OCI-LY3 (cell line): ENCODE measurements at regions not wholly inside any gene's neighbourhood (a gene's known extent, or its start where the extent isn't known, plus 50 kb on each side); places are given as distances from the start of the nearest gene placed in this dataset.

Experiments
- H2AFZ ChIP-seq: fragments of 200-600, 300-600 bp; shearing (Covaris generic); 2 replicates; pipeline ENCODE4 v1.6.0; 2014; ENCODE audit warnings: antibody characterized with exemption, low read depth, low read length
- H3K27ac ChIP-seq: fragments of 200-600, 300-600 bp; sonication (generic); 2 replicates; pipeline ENCODE4 v1.5.1; 2014; ENCODE audit warnings: mild to moderate bottlenecking, low read length, moderate library complexity, mixed read lengths
- H3K27me3 ChIP-seq: fragments of 200-600, 300-600 bp; sonication (generic); 2 replicates; pipeline ENCODE4 v1.6.1; 2014; ENCODE audit warnings: low read depth, low read length, mixed read lengths
- H3K36me3 ChIP-seq: fragments of 200-600, 300-600 bp; sonication (generic); replicated peaks from 2 replicates; pipeline ENCODE3; 2014; ENCODE audit warnings: low read depth, low read length, mixed read lengths
- H3K4me1 ChIP-seq: fragments of 300-600, 200-600 bp; sonication (generic); 2 replicates; pipeline ENCODE4 v1.6.1; 2014; ENCODE audit warnings: low read length, mixed read lengths
- H3K4me2 ChIP-seq: fragments of 200-600, 300-600 bp; sonication (generic); 2 replicates; pipeline ENCODE4 v1.6.1; 2014; ENCODE audit warnings: low read length, mixed read lengths
- H3K4me3 ChIP-seq: fragments of 300-600, 200-600 bp; sonication (generic); 2 replicates; pipeline ENCODE4 v1.5.1; 2014; ENCODE audit warnings: antibody characterized with exemption, mild to moderate bottlenecking, low read length, moderate library complexity
- H3K79me2 ChIP-seq: fragments of 300-600, 200-600 bp; shearing (Covaris generic); 2 replicates; pipeline ENCODE4 v1.6.1; 2014; ENCODE audit warnings: mild to moderate bottlenecking, low read length, mixed read lengths
- H3K9ac ChIP-seq: fragments of 300-600, 200-600 bp; shearing (Covaris generic); 2 replicates; pipeline ENCODE4 v1.6.0; 2014; ENCODE audit warnings: mild to moderate bottlenecking, low read length, moderate library complexity
- H3K9me3 ChIP-seq: fragments of 200-600, 300-600 bp; shearing (Covaris generic); 2 replicates; pipeline ENCODE4 v1.6.1; 2014; ENCODE audit warnings: low read length, mixed read lengths; ENCODE audit not compliant: insufficient read depth
- H4K20me1 ChIP-seq: fragments of 200-600, 300-600 bp; sonication (generic); 2 replicates; pipeline ENCODE4 v1.6.1; 2016; ENCODE audit warnings: low read length, mixed read lengths; ENCODE audit not compliant: insufficient read depth
- CTCF ChIP-seq: fragments of 200-600, 300-600 bp; sonication (generic); IDR thresholded peaks from 2 replicates; pipeline ENCODE4 v1.5.1; 2014; ENCODE audit warnings: antibody characterized with exemption, low read length, low read depth
- EZH2phosphoT487 ChIP-seq: fragments of 200-600 bp; shearing (Covaris generic); IDR thresholded peaks from 2 replicates; pipeline ENCODE4 v1.6.1; 2018; ENCODE audit warnings: antibody characterized with exemption, mixed run types, low read depth

GRCh38 chr5:56740868-56741267, 74.5 kb upstream of the MAP3K1 start:
- Histone ChIP-seq H3K36me3 (no peaks in the 10 kb centered on the region), H3K4me2 (no peak overlapping the region), H3K9me3 (no peaks in the 10 kb centered on the region), H3K27ac (no peak overlapping the region), H3K9ac (no peak overlapping the region), H3K4me1 (peaks cover 13% of the 10 kb centered on the region), H3K79me2 (no peaks in the 10 kb centered on the region), H2AFZ (no peak overlapping the region), H3K27me3 (no peaks in the 10 kb centered on the region), H4K20me1 (no peaks in the 10 kb centered on the region), H3K4me3 (no peak overlapping the region)
- TF ChIP-seq CTCF: no peak
- no peak for TF ChIP-seq EZH2phosphoT487

GRCh38 chr5:56739990-56740389, 75.4 kb upstream of the MAP3K1 start:
- no peaks in the 10 kb centered on the region for H3K79me2 ChIP-seq
- TF ChIP-seq EZH2phosphoT487: no peak
- no peak for TF ChIP-seq CTCF
- H3K27me3 ChIP-seq: no peaks in the 10 kb centered on the region
- H3K4me3 ChIP-seq: no peak overlapping the region
- no peaks in the 10 kb centered on the region for H3K9me3 ChIP-seq
- peaks cover 17% of the 10 kb centered on the region for H3K4me1 ChIP-seq
- no peaks in the 10 kb centered on the region for H4K20me1 ChIP-seq
- no peak overlapping the region for H3K9ac ChIP-seq
- H3K36me3 ChIP-seq: no peaks in the 10 kb centered on the region
- no peak overlapping the region for H2AFZ ChIP-seq
- H3K4me2 ChIP-seq: no peak overlapping the region
- no peak overlapping the region for H3K27ac ChIP-seq

- no peak overlapping the region for H2AFZ ChIP-seq
- no peaks in the 10 kb centered on the region for H3K9me3 ChIP-seq
- H3K27me3 ChIP-seq: no peaks in the 10 kb centered on the region
- H3K4me2 ChIP-seq: no peak overlapping the region
- H4K20me1 ChIP-seq: no peaks in the 10 kb centered on the region
- TF ChIP-seq CTCF: no peak
- no peak for TF ChIP-seq EZH2phosphoT487
- no peak overlapping the region for H3K9ac ChIP-seq
- no peak overlapping the region for H3K4me3 ChIP-seq
- H3K79me2 ChIP-seq: no peaks in the 10 kb centered on the region
- H3K4me1 ChIP-seq: peaks cover 33% of the 10 kb centered on the region
- no peaks in the 10 kb centered on the region for H3K36me3 ChIP-seq
- H3K27ac ChIP-seq: no peak overlapping the region
Measured at GRCh38 chr5:56737951-56738606, 77.3 kb upstream of the MAP3K1 start.

GRCh38 chr5:56737002-56737621, 78.2 kb upstream of the MAP3K1 start:
- no peaks in the 10 kb centered on the region for H3K36me3 ChIP-seq
- no peaks in the 10 kb centered on the region for H3K27me3 ChIP-seq
- no peak overlapping the region for H2AFZ ChIP-seq
- TF ChIP-seq EZH2phosphoT487 (no peak), CTCF (no peak)
- H3K4me2 ChIP-seq: no peak overlapping the region
- H3K79me2 ChIP-seq: no peaks in the 10 kb centered on the region
- H3K4me1 ChIP-seq: peaks cover 33% of the 10 kb centered on the region
- no peak overlapping the region for H3K4me3 ChIP-seq
- no peak overlapping the region for H3K27ac ChIP-seq
- no peak overlapping the region for H3K9ac ChIP-seq
- H4K20me1 ChIP-seq: no peaks in the 10 kb centered on the region
- H3K9me3 ChIP-seq: no peaks in the 10 kb centered on the region
